GM21390 (cell line): ENCODE measurements at regions not wholly inside any gene's neighbourhood (a gene's known extent, or its start where the extent isn't known, plus 50 kb on each side); places are given as distances from the start of the nearest gene placed in this dataset.
A peak's percentile ranks its signal among the peaks of the same experiment; 100 is the strongest.
"Not testable (repeated sequence)": the region's sequence is repeated elsewhere in the genome, so short reads cannot be mapped to it uniquely, and the experiment has no call there.

Experiments
- ATAC-seq: cut with Tn5 transposase; IDR thresholded peaks from one replicate; pipeline ENCODE4 v1.9.1; 2021; ENCODE audit not compliant: unreplicated experiment

GRCh38 chr3:16707260-16707659 is 102.0 kb upstream of the DAZL start:
- ATAC-seq: no peak

GRCh38 chr3:16708285-16708684 is 103.1 kb upstream of the DAZL start:
- no peak for ATAC-seq

DNA sequence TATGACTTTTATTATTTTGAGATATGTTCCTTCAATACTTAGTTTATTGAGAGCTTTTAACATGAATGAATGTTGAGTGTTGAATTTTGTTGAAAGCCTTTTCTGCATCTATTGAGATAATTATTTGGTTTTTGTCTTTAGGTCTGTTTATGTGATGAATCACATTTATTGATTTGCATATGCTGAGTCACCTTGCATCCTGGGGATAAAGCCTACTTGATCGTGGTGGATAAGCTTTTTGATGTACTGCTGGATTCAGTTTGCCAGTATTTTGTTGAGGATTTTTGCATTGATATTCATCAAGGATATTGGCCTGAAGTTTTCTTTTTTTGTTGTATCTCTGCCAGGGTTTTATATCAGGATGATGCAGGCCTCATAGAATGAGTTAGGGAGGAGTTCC is 106.5 kb upstream of the DAZL start:
- not testable (repeated sequence) for ATAC-seq

DNA sequence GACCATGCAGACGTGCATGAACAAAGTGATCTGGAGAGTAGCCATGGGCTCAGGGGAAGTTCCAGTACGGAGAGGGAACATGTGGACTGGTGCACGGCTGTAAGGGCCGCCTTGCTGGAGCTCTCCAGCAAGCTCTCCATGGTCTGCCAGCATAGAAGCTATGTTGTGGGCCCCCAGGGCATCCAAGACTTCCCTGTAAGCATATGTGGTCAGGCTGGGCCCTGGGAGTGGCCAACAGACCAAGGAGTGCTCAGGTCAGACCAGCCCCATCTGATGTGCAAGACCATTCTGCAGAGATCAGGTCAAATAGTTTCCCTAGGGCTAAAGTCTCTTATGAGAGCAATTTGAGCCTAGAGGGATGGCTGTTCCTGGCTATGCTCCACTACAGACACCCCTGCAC is 110.1 kb upstream of the DAZL start:
- ATAC-seq: no peak

GRCh38 chr3:16719426-16719825 is 114.2 kb upstream of the DAZL start:
- ATAC-seq: no peak

DNA sequence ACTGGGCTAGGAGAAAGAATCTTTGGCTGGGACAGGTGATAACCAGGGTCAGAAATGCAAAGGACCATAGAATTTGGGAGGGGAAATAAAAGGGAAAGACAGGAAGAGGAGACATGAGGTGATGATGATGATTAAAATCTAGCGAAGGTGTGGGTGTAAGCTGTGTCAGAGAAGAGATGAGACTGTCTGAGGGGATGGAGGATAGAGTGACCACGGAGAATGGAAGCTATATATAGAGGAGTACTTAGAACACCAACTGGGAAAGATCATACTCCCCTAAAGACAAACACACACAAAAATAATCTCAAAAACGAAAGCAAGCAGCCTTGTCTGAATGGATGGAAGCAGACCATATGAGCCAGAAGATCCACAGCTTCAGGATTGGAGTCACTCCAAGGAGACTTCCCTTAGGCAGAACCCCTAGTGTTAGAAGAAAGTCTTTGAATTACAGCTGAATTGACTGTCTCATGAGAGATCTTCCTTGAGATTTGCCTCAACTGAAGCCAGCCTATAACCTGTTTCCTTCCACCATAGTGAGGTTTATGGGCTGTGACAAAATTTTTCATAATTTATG is 115.2 kb upstream of the DAZL start:
- ATAC-seq: no peak

GRCh38 chr3:16721494-16721893 is 116.3 kb upstream of the DAZL start:
- ATAC-seq: peak; percentile 49

DNA sequence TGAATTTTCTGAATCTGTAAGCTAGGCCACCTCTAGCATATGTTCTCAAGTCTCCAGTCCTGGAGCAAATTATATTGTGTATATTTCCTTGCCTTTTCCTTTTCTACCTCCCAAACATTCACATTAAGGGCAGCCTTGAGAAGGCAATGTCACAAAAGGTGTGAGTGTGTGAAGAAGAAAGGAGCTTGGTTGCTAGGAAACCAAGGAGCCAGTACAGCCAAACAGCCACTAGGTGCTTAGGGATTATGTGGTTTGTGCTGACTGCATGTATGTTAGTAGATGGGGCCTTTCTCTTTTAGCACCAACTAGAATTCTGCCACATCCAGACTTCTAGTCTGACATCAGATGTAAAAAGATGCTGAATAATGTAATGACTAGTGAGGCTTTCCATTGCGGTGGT is 118.8 kb upstream of the DAZL start:
- ATAC-seq: no peak

- ATAC-seq: no peak
Observed at GRCh38 chr3:16724487-16724886, 119.3 kb upstream of the DAZL start.

GRCh38 chr3:16725972-16726371 is 120.7 kb upstream of the DAZL start:
- ATAC-seq: no peak

GRCh38 chr3:16728770-16729745 is 123.8 kb upstream of the DAZL start:
- ATAC-seq: no peak

- ATAC-seq: no peak
Observed at GRCh38 chr3:16738451-16738850, 133.2 kb upstream of the DAZL start.

- no peak for ATAC-seq
Observed at GRCh38 chr3:16739541-16740105, 134.4 kb upstream of the DAZL start.

GRCh38 chr3:16740515-16740914 is 135.3 kb upstream of the DAZL start:
- ATAC-seq: no peak

- no peak for ATAC-seq
Observed at GRCh38 chr3:16741103-16741758, 136.0 kb upstream of the DAZL start.

GRCh38 chr3:16741890-16742289 is 136.7 kb upstream of the DAZL start:
- ATAC-seq: no peak

- no peak for ATAC-seq
Observed at GRCh38 chr3:16743276-16743675, 138.1 kb upstream of the DAZL start.

DNA sequence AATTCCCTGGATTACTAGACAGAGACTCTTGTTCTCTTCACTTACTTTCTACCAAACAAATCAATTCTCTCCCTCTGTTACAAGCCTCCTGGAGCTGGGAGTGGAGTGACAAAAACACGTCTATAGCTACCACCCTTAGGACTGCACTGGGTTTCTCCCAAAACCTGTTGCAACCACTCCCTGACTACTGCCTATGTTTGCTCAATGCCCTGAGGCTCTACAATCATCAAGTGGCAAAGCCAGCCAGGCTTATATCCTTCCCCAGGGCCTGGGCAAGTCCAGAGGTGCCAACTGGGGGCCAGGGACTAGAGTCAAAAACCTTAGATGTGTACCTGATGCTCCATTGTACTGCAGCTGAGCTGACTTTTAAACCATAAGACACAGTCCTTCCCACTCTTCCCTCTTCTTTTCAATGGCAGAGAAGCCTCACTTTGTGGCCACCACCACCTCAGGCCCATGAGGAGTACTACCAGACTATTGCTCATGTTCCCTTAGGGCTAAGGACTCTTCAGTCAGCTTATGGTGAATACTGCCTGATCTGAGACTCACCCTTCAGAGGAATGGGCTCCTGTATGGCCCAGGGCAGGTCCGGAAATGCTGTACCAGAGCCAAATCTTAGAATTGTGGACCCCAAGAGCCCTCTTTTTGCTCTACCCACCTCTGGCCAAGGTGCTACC is 125.4 kb upstream of the PLCL2 start:
- ATAC-seq: no peak

DNA sequence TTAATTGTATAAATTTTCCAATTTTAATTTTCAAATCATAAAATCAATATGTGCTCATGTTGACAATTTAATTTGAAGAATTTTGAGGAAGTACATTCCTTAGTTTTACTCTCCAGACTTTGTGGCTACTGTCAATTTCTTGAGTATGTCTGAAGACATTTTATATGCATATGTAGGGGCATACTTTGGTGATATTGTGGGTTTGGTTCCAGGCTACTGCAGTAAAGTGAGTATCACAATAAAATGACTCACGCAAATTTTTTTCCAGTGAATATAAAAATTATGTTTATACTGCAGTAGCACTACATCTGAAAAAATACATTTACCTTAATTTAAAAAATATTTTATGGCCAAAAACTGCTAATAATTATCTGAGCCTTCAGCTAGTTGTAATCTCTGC is 123.2 kb upstream of the PLCL2 start:
- ATAC-seq: no peak

DNA sequence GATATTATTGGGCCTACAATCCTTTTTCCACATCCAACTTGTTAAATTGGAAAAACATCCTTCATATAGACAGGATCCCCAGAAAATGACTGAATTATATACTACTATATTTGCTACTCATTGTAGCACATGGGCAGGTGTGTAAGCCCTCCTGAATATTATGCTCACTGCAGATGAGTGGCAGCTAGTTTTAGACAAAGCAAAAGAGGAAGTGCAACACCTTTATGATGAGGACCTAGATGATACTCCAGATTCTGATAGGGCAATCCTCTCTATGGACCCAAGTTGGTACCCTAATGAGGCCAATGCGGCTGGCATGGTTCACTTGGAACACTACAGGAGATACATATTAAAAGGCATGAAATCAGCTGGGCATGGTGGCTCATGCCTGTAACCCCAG is 119.1 kb upstream of the PLCL2 start:
- ATAC-seq: no peak

DNA sequence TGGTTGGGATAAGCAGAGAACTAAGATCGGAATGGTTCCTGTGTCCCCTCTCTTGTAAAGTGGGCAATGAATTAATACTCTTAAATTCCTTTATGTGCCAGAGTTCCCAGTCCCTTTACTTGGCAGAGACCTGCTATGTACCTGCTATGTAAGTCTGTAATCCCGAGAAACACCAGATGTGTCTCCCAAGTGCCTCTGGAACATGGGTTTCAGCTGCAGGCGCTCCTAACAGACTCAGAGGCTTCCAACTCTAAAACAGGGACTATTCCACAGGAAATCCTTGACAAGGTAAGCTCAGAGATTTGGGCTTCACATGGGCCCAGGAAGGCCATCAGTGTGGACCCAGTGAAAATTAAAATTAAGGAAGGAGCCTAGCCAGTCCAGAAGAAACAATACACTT is 117.7 kb upstream of the PLCL2 start:
- no peak for ATAC-seq
